GM12878 (cell line): ENCODE measurements at regions not wholly inside any gene's neighbourhood (a gene's known extent, or its start where the extent isn't known, plus 50 kb on each side); places are given as distances from the start of the nearest gene placed in this dataset.

Experiments
- CUX1 ChIP-seq: IDR thresholded peaks from 2 replicates; pipeline ENCODE4 v1.6.1; 2012; ENCODE audit warnings: improper control_type of control experiment, low read depth, low read length; ENCODE audit not compliant: insufficient replicate concordance
- IKZF1 ChIP-seq: fragments of 450-650 bp; conservative IDR thresholded peaks from 2 replicates; pipeline ENCODE4 v1.6.1; 2017; ENCODE audit warnings: antibody characterized with exemption, mild to moderate bottlenecking
- IRF5 ChIP-seq: fragments of 450-650 bp; IDR thresholded peaks from 2 replicates; pipeline ENCODE4 v1.6.1; 2017; ENCODE audit warnings: borderline replicate concordance
- MYC ChIP-seq: IDR thresholded peaks from 2 replicates; pipeline ENCODE4 v1.6.1; 2011; ENCODE audit warnings: mild to moderate bottlenecking, low read length, moderate library complexity, inconsistent platforms; ENCODE audit not compliant: insufficient read depth, insufficient replicate concordance, insufficient read length, severe bottlenecking
- NFYB ChIP-seq: IDR thresholded peaks from 2 replicates; pipeline ENCODE4 v1.6.1; 2011; ENCODE audit warnings: low read depth, mild to moderate bottlenecking, low read length, improper control_type of control experiment, moderate library complexity; ENCODE audit not compliant: insufficient read depth
- SKIL ChIP-seq: fragments of 450-650 bp; IDR thresholded peaks from 2 replicates; pipeline ENCODE4 v1.6.1; 2017; ENCODE audit warnings: mild to moderate bottlenecking, low read depth, inconsistent platforms; ENCODE audit not compliant: poor library complexity, severe bottlenecking
- SMAD5 ChIP-seq: IDR thresholded peaks from 2 replicates; pipeline ENCODE4 v1.6.1; 2016; ENCODE audit warnings: antibody characterized with exemption, low read depth

GRCh38 chr7:42661312-42661711 is 250.6 kb downstream of the C7orf25 start (continued):
- TF ChIP-seq CUX1 (no peak), NFYB (no peak), SKIL (no peak), IKZF1 (no peak), MYC (no peak), SMAD5 (no peak), IRF5 (no peak)
